ENCODE measurements at regions not wholly inside any gene's neighbourhood (a gene's known extent, or its start where the extent isn't known, plus 50 kb on each side); places are given as distances from the start of the nearest gene placed in this dataset.

- no peak overlapping the region for H3K9ac ChIP-seq (replicated peaks; ENCODE audit: extremely low read depth, insufficient read depth, low read length)
- no peak overlapping the region for H3K27ac ChIP-seq (ENCODE audit: insufficient read depth, low read depth, low read length)
- no peak for FAIRE-seq
- H3K4me2 ChIP-seq (ENCODE audit: insufficient read depth, low read length): no peak overlapping the region
- H3K79me2 ChIP-seq (ENCODE audit: control insufficient read depth, insufficient read depth, low read length): no peaks in the 10 kb centered on the region
- intact Hi-C loops (cut with micrococcal nuclease): no loop called here
- no peak for TF ChIP-seq EZH2 (IDR thresholded peaks at IDR 0.05; ENCODE audit: borderline replicate concordance, low read depth, low read length, severe bottlenecking)
- TF ChIP-seq MAX (IDR thresholded peaks at IDR 0.05; ENCODE audit: insufficient read depth, insufficient read length): no peak
- TF ChIP-seq CTCF (IDR thresholded peaks at IDR 0.05; ENCODE audit: extremely low read depth in 1 of 2, insufficient read depth in 1 of 2, low read depth in 1 of 2, low read length in 2 of 2): no peak
- TF ChIP-seq POLR2A (IDR thresholded peaks at IDR 0.05; ENCODE audit: low read depth, low read length): no peak
- POLR2A ChIA-PET: no interaction called here
- no peaks in the 10 kb centered on the region for H3K36me3 ChIP-seq (ENCODE audit: control insufficient read depth in 2 of 2, extremely low read depth in 1 of 2, insufficient read depth in 2 of 2, low read length in 2 of 2)
- CTCF ChIA-PET: no interaction called here
- no peaks in the 10 kb centered on the region for H3K9me3 ChIP-seq (replicated peaks; ENCODE audit: control insufficient read depth, insufficient read depth, low read length)
- BruUV-seq (replicated peaks): no TSS peak
- H4K20me1 ChIP-seq (replicated peaks; ENCODE audit: control insufficient read depth, extremely low read depth, insufficient read depth, low read length): no peaks in the 10 kb centered on the region
- DNase-seq (ENCODE audit: low read depth, low spot score): no peak
- no peaks in the 10 kb centered on the region for H3K27me3 ChIP-seq (ENCODE audit: control insufficient read depth in 2 of 2, insufficient read depth in 2 of 2, low read length in 2 of 2)
- H3K4me3 ChIP-seq (replicated peaks in 1 of 3; ENCODE audit: insufficient read depth in 1 of 3, low read depth in 1 of 3, low read length in 3 of 3): no peak overlapping the region
- H3K9me1 ChIP-seq (replicated peaks; ENCODE audit: control insufficient read depth, extremely low read depth, insufficient read depth, low read length): no peaks in the 10 kb centered on the region
- no peaks in the 10 kb centered on the region for H3K4me1 ChIP-seq (ENCODE audit: control insufficient read depth, extremely low read depth, insufficient read depth, low read length)
- dilution Hi-C loops (cut with MboI; ENCODE audit: extremely low pct_ligation_motif_present, low sequenced_read_pairs): no loop called here
- no peak overlapping the region for H2AFZ ChIP-seq (ENCODE audit: low read depth, low read length)
These were observed 164.7 kb upstream of the UBE2E2 start for GRCh38 chr3:23038471-23038870.

GRCh38 chr3:23041918-23042696 is 161.0 kb upstream of the UBE2E2 start:
- Histone ChIP-seq H3K4me3 (replicated peaks in 1 of 3; ENCODE audit: insufficient read depth in 1 of 3, low read depth in 1 of 3, low read length in 3 of 3) (no peak overlapping the region), H3K9ac (replicated peaks; ENCODE audit: extremely low read depth, insufficient read depth, low read length) (no peak overlapping the region), H3K27me3 (ENCODE audit: control insufficient read depth in 2 of 2, insufficient read depth in 2 of 2, low read length in 2 of 2) (no peaks in the 10 kb centered on the region), H3K79me2 (ENCODE audit: control insufficient read depth, insufficient read depth, low read length) (no peaks in the 10 kb centered on the region), H3K4me2 (ENCODE audit: insufficient read depth, low read length) (no peak overlapping the region), H3K36me3 (ENCODE audit: control insufficient read depth in 2 of 2, extremely low read depth in 1 of 2, insufficient read depth in 2 of 2, low read length in 2 of 2) (no peaks in the 10 kb centered on the region), H3K9me1 (replicated peaks; ENCODE audit: control insufficient read depth, extremely low read depth, insufficient read depth, low read length) (no peaks in the 10 kb centered on the region), H3K27ac (ENCODE audit: insufficient read depth, low read depth, low read length) (no peak overlapping the region), H4K20me1 (replicated peaks; ENCODE audit: control insufficient read depth, extremely low read depth, insufficient read depth, low read length) (no peaks in the 10 kb centered on the region), H3K9me3 (replicated peaks; ENCODE audit: control insufficient read depth, insufficient read depth, low read length) (no peaks in the 10 kb centered on the region), H2AFZ (ENCODE audit: low read depth, low read length) (no peak overlapping the region), H3K4me1 (ENCODE audit: control insufficient read depth, extremely low read depth, insufficient read depth, low read length) (no peaks in the 10 kb centered on the region)
- intact Hi-C loops (cut with micrococcal nuclease) (no loop called here), dilution Hi-C loops (cut with MboI; ENCODE audit: extremely low pct_ligation_motif_present, low sequenced_read_pairs) (no loop called here)
- no TSS peak for BruUV-seq (replicated peaks)
- ChIA-PET POLR2A (no interaction called here), CTCF (no interaction called here)
- no peak for TF ChIP-seq FOS (IDR thresholded peaks at IDR 0.05; ENCODE audit: borderline replicate concordance, insufficient read depth, low read length)
- TF ChIP-seq POLR2A (IDR thresholded peaks at IDR 0.05; ENCODE audit: low read depth, low read length): no peak
- TF ChIP-seq JUN (IDR thresholded peaks at IDR 0.05; ENCODE audit: borderline replicate concordance, insufficient read depth, insufficient read length, low read depth): no peak
- TF ChIP-seq EZH2 (IDR thresholded peaks at IDR 0.05; ENCODE audit: borderline replicate concordance, low read depth, low read length, severe bottlenecking): no peak
- TF ChIP-seq MYC (IDR thresholded peaks at IDR 0.05; ENCODE audit: low read depth, low read length): no peak
- TF ChIP-seq POLR2AphosphoS5 (IDR thresholded peaks at IDR 0.05; ENCODE audit: insufficient read depth, low read depth, low read length): no peak
- no peak for TF ChIP-seq GATA2 (IDR thresholded peaks at IDR 0.05; ENCODE audit: insufficient read depth, insufficient read length, low read depth, low read length)
- no peak for TF ChIP-seq CTCF (IDR thresholded peaks at IDR 0.05; ENCODE audit: extremely low read depth in 1 of 2, insufficient read depth in 1 of 2, low read depth in 1 of 2, low read length in 2 of 2)
- TF ChIP-seq MAX (IDR thresholded peaks at IDR 0.05; ENCODE audit: insufficient read depth, insufficient read length): no peak
- no peak for DNase-seq (ENCODE audit: low read depth, low spot score)
- no peak for FAIRE-seq

Data from endothelial cell of umbilical vein (primary cell).